ENCODE measurements at regions not wholly inside any gene's neighbourhood (a gene's known extent, or its start where the extent isn't known, plus 50 kb on each side); places are given as distances from the start of the nearest gene placed in this dataset.
A peak's percentile ranks its signal among the peaks of the same experiment; 100 is the strongest.

DNA sequence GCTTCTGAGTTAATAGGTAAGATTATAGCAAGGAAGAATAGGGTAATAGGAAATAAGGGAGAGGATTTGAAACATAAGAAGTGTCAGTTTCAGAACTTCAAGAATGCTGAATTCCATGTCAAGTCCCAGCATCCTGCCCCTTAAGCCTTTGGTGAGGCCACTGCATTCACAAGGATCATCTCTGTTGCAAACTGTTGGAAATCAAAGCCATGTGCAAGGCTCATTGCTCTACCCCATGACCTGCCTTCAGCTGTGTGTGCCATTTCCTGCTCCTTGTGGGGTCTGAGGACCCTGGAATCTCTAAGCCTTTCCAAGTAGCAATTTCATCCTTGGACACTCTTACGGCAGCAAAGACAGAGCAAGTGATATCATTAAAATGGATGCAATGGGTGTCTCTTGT lies 203.0 kb downstream of the CDC5L start:
- intact Hi-C loops (cut with micrococcal nuclease): no loop called here
- no peak for DNase-seq
- no peak for ATAC-seq

DNA sequence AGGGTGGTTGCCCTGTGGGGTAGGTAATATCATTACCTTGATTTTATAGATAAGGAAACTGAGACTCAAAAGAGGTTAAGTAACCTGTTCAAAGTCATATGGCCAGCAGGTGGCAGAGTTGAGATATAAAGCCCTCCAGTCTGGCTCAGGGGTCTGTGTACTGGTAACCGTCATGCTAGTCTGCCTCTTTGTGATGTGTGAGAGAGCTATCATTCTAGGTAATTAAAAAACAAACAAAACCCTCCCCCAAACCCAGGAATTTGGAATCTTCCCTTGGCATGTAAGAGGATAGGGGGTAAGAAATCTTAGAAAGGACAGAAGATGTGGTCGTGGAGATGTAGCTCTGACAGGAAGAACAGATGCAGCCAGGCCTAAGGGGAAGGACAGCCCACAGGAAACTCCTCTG lies 206.0 kb downstream of the CDC5L start:
- ATAC-seq (peak; percentile 38), DNase-seq (no peak)
- intact Hi-C loops (cut with micrococcal nuclease): no loop called here

DNA sequence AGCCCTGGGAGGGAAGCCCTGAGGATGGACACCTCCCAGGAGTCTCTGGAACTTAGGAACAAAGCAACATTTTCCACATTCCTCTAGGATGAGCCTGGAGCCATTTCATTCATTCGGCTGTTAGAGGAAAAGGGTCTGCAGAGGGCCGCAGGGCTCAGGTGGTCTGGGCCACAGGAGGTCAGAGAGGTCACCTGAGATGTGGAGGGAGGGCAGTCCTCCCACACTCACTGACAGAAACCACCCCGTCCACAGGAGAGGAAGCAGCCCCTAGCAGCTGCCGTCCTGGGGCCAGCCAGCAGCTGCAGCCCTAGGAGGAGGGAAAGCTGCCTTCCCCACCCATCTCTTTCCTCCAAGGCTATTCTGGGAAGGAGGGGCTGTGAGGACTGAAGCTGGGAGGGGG lies 207.0 kb downstream of the CDC5L start:
- DNase-seq: no peak
- intact Hi-C loops (cut with micrococcal nuclease): no loop called here
- ATAC-seq: no peak

DNA sequence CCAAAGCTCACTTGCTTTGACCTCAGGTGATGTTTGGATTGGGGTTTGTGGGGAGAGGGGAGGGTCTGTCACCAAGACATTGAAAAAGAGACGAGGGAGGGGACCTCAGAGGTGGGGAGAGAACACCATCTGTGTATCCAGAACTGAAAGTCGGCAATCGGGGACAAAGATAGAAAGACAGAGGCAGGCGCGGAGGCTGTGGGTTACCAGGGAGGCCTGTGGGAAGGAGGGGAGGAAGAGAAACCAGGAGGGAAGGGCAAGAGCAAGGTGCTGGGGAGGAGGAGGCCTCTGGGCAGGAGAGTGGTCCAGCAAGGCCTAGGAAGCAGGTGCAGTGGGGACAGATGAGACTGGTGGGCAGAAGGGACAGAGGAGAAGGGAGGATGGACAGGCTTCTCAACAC lies 211.2 kb downstream of the CDC5L start:
- intact Hi-C loops (cut with micrococcal nuclease): no loop called here
- no peak for DNase-seq
- ATAC-seq: no peak

DNA sequence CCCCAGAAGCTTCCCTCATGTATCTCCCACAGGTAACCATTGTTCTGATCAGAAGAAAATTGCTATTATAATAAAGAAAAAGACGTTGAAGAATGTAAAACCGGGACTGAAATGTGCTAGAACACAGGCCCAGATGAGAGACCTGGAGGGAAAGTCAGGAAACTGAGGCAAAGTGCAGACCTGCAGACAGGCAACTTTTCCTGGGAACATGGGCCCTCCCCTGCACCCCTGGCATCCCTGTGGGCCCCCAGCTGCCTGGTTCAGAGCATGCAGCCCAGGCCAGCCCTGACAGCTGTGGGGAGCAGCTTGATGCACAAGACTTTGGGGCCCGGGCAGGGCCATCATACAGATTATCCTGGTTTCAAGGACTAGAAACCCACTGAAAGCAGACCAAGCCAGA lies 212.2 kb downstream of the CDC5L start:
- no peak for ATAC-seq
- DNase-seq: no peak
- intact Hi-C loops (cut with micrococcal nuclease): no loop called here

DNA sequence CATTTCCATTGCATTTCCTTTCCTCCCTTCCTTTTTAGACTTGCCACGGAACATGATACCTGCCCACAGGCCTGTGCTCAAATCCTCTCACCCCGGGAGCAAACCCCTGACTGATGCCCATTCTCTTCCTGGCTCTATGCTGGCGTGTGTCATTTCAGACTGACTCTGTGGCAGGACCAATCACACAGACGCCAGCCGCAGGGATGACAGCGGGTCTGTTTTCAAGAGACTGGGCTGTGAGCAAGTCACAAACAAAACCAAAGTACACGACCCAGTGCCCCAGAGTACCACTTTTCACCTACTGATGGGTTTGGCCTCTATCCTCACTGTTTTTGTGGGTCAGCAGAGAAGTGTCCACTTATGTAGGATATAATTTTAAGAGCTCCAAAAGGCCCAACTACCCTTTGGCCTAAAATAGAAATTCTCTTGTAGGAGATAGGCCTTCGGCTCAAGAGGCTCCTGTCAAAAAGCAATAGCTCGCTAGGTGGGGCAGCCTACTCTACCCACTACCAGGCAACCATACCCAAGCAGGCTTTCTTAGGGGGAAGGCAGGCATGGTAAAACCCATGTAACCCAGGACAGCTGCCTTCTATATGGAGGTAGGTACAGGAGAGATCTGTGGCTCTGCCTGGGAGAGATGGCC lies 215.7 kb downstream of the CDC5L start:
- peak; percentile 66 for ATAC-seq
- DNase-seq: no peak
- intact Hi-C loops (cut with micrococcal nuclease): no loop called here

DNA sequence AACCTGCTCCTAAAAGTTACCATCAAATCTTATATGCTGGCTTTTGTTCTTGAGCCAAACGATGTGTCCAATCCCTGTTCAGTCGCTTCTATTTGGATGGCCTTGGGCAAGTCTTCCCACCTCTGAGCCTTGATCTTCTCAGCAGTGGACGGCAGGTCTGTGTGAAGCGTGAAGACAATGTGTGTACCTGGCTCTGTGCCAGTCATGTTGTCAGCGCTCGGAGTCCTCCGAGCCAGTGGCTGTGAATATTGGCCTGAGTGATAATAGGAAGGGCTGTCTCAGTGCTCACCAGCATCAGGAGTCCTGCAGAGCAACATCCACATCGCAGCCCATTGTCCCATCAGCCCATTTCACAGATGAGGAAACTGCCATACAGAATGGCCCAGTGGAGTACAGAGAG lies 219.0 kb downstream of the CDC5L start:
- DNase-seq (peak; percentile 48), ATAC-seq (peak; percentile 58)
- intact Hi-C loops (cut with micrococcal nuclease): no loop called here

DNA sequence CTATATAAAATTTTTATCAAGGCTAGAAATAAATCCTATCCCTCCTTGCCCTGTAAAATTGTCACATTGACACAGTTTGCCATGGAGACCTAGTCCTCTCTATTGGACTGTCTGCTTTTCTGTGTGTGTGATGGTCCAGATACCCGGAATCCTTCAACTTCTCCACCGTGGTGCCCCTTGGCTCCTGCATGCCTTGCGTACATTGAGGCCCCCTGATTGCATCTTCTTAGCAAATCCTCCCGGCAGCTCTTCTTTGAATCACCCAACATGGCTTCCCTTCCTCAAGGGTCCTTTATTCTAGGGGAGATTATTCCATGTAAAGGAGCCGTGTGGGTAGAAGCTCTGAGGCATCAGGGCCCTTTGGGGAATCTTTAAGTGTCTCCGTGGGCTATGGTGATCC lies 219.5 kb downstream of the CDC5L start:
- no peak for DNase-seq
- intact Hi-C loops (cut with micrococcal nuclease): no loop called here
- no peak for ATAC-seq

DNA sequence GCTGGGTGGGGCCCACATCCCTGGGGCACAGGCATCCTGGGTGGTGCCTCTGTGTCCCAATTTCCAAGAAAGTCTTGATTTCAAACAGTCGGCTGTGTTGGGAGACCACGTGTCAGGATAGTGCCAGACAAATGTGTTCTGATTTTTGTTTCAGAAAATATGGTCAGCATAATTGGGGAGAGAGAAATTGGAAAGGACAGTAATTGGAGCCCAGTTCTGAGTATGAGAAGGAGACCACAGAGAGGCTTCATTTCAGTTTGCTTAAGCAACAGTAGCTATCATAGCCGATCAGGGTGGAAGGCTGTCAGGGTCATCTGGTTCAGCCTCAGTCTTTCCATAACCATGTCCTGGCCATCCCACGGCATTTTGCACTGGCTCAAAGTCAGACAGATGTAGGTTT lies 220.7 kb downstream of the CDC5L start:
- no peak for DNase-seq
- intact Hi-C loops (cut with micrococcal nuclease): no loop called here
- no peak for ATAC-seq

DNA sequence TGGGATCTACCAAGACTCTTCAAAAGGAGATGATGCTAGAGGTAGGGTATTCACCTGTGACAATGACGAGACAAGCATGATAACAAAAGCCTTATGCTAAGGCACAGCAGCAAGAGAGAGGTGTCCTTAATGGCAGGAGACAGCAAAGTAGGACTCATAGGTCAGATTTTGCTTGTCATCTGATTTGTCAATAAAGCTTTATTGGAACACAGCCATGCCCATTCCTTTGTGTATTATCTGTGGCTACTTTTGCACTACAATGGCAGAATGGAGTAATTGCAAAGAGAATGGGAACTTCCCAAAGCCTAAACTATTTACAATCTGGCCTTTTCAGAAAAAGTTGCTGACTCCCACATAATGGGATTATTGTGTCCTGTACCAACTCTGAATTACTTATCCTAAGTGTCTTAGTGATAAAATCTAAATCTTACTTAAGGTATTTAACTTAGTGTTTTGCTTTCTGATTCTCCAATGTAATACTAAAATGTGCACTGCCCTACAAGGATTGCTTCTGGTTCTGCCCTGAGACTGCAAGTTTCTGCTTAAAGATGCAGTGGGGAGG lies 221.6 kb downstream of the CDC5L start:
- intact Hi-C loops (cut with micrococcal nuclease): no loop called here
- ATAC-seq: no peak
- DNase-seq: no peak

DNA sequence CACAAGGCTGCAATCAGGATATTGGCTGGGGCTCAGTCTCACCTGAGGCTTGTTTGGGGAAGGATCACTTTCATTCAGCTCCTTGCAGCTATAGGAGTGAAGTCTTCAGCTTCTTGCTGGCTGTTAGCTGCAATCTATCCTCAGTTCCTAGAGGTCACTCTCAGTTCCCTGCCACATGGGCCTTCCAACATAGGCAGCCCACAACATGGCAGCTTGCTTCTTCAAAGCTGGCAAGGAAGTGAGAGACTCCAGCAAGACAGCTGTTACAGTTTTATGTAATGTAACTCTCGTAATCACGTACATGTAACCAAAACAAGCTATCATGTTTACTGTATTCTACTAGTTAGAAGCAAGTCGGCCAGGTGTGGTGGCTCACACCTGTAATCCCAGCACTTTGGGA lies 226.9 kb downstream of the CDC5L start:
- no peak for ATAC-seq
- intact Hi-C loops (cut with micrococcal nuclease): no loop called here
- DNase-seq: no peak

DNA sequence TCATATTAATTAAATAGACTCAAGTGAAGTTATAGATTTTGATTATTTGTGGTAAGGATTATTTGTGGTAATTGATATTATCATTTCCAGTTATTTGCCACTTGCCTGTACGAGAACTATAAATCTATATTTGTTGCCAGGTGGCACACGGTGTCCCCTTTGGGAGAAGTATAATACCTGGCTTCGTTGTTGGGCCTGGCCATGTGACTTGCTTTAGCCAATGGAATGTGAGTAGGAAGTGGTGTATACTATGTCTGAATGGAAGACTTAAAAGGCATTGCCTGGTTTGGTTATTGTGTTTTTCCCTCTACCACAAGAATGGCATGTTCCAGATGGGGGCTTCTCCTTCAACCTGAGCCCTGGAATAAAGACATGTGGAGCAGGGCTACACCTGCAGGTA lies 228.1 kb downstream of the CDC5L start:
- intact Hi-C loops (cut with micrococcal nuclease): no loop called here
- ATAC-seq (no peak), DNase-seq (no peak)

DNA sequence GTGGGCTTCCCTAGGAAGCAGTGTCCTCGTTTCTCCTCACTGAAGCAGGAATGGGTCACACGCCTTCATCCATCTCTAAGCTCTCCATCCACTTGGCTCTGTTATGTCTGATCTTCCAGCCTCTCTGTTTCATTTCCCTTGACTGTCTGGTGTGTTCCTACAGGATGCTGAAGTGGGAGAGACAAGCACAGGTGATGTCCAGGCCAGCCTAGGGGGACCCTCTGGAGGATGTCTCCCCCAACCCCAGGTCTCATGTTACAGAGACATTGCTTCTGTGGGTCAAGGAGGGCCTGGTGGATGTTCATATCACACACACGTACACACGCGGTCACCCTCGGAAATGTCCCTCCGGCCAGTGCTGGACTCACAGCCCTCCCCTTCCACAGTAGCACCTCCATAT lies 229.9 kb downstream of the CDC5L start:
- DNase-seq (no peak), ATAC-seq (no peak)
- intact Hi-C loops (cut with micrococcal nuclease): no loop called here

DNA sequence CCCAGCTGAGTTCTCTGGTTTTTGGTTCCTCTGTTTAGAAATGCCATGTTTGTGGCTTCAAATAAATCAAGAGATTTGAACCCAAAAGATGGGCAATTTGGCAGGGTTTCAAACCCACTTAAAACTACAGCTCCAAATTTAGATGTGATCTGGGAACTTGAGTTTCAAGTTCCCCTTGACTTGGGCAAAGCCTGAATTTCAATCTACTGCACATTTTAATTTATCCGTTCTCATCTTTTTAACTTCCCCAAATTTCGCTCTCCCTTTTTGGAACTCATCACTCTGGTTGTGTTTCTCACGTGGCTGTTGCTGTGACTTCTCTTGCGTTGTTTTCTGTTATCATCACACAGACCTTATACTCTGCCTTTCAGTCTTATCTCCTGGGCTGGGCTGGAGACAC lies 230.9 kb downstream of the CDC5L start:
- ATAC-seq (no peak), DNase-seq (no peak)
- intact Hi-C loops (cut with micrococcal nuclease): no loop called here

DNA sequence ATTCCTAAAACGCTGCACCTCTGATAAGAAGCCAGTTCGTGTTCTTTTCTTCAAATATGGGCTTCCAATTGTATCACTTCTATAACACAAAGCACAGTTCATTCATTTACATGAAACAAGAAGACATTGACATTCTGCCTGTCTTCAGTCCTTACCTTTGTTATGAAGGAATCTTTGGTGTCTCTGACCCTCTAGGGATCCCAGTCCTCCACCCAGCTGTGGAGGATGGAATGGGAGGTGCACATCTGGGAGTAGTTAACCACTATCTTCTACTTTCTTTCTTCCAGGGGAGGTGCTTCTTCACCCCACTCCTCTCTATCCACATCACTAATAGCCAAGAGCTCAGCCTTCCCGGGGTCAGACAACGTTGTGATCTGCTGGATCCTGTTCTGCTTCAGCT lies 233.4 kb downstream of the CDC5L start:
- intact Hi-C loops (cut with micrococcal nuclease): loop anchor here (10.0 kb wide), 1 partner anchor 736 kb away; no protein-coding TSS in a partner anchor
- ATAC-seq: no peak

DNA sequence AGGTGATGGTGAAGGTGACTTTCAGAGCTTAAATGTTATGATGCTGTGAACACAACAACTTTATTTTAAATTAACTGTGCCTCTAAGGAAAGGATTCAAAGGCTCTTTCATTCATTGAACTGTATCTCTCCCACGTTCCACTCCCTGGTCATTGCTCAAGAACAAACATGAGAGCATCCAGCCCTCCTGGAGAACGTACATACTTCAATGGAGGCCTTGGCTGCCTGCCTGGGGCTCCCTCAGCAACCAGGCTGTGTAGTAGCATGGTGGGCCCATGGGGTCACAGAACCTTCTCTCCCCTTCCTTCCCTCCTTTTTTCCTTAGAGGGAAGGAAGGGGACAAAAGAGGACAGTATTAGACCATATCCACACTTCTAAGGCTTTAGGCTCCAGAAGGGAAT lies 234.3 kb downstream of the CDC5L start:
- DNase-seq: no peak
- ATAC-seq: no peak
- intact Hi-C loops (cut with micrococcal nuclease): loop anchor here (10.0 kb wide), 1 partner anchor 737 kb away; no protein-coding TSS in a partner anchor

More for the DNA sequence above, 233.4 kb downstream of the CDC5L start:
- DNase-seq: no peak

DNA sequence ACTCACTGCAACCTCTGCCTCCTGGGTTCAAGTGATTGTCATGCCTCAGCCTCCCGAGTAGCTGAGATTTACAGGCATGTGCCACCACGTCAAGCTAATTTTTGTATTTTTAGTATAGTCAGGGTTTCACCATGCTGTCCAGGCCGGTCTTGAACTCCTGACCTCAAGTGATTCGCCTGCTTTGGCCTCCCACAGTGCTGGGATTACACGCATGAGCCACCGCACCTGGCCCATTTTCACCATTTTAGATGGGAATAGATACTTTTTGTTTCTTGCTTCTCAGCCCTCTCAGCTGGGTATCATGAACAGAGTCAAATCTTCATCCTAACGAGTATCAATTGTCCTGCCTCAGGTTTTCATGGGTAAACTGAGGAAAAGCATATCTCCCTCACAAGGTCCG lies 235.0 kb downstream of the CDC5L start:
- DNase-seq: no peak
- intact Hi-C loops (cut with micrococcal nuclease): loop anchor here (10.0 kb wide), 1 partner anchor 738 kb away; no protein-coding TSS in a partner anchor
- no peak for ATAC-seq

DNA sequence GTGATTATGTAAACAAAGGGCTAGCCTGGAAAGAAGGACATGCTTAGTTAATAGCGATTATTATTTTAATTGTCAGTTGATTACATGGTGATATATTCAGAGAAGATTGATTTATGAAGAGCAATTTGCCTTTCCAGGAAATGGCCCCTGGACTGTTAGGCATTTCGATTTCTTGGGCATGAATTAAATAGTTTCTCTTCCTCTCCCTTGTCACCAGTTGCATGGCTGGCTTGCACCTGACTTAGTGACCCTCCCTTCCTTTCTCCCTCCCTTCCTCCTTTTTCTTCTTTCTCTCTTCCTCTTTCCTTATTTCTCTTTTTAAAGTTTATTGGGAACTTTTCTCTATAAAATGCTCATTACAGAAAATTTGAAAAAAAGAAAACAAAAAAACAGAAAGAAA lies 235.4 kb downstream of the CDC5L start:
- DNase-seq (no peak), ATAC-seq (no peak)
- intact Hi-C loops (cut with micrococcal nuclease): loop anchor here (10.0 kb wide), 1 partner anchor 738 kb away; no protein-coding TSS in a partner anchor

DNA sequence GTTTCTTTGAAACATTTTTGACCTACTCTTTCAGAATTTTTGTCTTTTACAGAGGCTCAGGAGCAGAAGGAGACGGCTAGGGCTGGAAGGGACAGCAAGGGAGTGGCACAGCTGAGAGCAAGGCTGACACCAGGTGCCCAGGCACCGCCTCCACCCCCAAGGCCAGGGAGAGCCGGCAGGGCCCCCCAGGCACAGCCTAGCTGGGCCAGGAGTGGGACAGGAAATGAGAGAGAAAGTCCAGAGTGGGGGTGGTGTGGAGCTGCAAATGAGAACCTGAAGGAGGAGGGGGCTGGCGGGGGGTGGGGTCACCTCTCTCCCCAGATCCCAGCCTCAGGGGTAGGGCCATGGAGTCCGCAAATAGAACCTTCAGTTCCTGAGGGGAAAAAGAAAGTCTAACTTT lies 236.7 kb downstream of the CDC5L start:
- intact Hi-C loops (cut with micrococcal nuclease): loop anchor here (10.0 kb wide), 1 partner anchor 739 kb away; no protein-coding TSS in a partner anchor
- DNase-seq (no peak), ATAC-seq (no peak)

DNA sequence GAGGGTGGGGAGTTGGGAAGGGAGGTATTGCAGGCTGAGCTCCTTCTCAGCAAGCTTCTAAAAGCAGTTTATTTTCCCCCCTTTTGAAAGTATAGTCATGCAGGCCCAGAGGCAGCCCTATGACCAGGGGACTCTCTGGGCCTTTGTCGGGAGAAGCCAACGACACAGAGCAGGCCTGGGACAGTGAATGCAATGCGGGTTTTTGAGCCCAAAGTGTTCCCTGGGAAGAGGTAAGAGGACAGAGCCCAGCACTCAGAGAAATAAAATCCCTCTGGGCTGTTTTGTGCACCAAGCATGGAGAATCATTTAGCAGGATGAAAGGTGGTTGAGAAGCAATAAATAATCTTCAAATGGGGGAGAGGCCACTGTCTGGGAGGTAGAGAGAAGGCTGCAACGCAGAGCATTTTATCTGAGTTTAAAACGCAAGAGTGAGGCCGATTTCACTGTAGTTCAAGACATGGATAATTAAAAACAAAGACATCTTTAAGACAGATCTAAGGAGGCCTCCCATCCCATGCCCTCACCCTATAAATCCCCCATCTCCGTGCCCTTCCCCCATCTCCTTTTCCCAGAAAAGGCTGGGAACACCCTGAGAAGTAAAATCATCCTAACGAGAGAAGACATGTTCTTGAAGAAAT lies 237.5 kb downstream of the CDC5L start:
- DNase-seq (no peak), ATAC-seq (no peak)
- intact Hi-C loops (cut with micrococcal nuclease): loop anchor here (10.0 kb wide), 1 partner anchor 740 kb away; no protein-coding TSS in a partner anchor

DNA sequence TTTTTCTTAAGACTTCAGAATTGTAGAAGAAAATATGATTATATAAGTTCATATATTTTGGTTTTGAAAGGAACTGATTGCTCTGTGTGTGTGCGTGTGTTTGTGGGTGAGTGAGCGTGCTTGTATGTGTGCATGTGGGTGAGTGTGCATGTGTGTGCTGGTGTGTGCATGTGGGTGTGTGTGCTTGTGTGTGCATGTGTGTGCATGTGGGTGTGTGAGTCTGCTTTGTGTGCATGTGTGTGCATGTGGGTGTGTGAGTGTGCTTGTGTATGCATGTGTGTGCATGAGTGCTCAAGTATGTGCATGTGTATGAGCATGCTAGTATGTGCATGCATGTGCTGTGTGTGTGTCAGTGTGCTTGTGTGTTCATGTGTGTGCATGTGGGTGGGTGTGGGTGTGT lies 238.5 kb downstream of the CDC5L start:
- no peak for DNase-seq
- no peak for ATAC-seq

More for the DNA sequence above, 238.5 kb downstream of the CDC5L start:
- intact Hi-C loops (cut with micrococcal nuclease): loop anchor here (10.0 kb wide), 1 partner anchor 741 kb away; no protein-coding TSS in a partner anchor
